K562 (cell line): ENCODE measurements at regions not wholly inside any gene's neighbourhood (a gene's known extent, or its start where the extent isn't known, plus 50 kb on each side); places are given as distances from the start of the nearest gene placed in this dataset.

ENCODE experiments used
- ATAC-seq: fragments of 200-7000 bp; cut with Tn5 transposase; 3 replicates; pipeline ENCODE4 v1.9.1; 2020; ENCODE audit warnings: moderate library complexity
- BruUV-seq: library from RNA; stranded (reverse); fragments of 400-500 nt; replicated peaks from 2 replicates; lab custom pipeline; 2021; lab: Mats Ljungman, UMichigan
- CTCF ChIA-PET: fragments of 300-600 bp; formaldehyde crosslinking; extraction: SDS; loops from one replicate; lab custom pipeline; 2021; ENCODE audit warnings: low intra/inter-chr PET ratio; lab: Yijun Ruan, JAX
- POLR2A ChIA-PET: fragments of 300-600, 350-650 bp; sonication (Branson Sonifier 250); formaldehyde crosslinking; extraction: SDS; loops from one replicate; lab custom pipeline; 2021; ENCODE audit warnings: antibody characterized with exemption, inconsistent platforms; lab: Yijun Ruan, JAX
- DNase-seq, 4 experiments: peaks; one replicate each; pipeline versions ENCODE4 v3.0.0 to v3.0.0-alpha.2; 2011 to 2018; ENCODE audit warnings: low spot score in 3 of 4, mixed read lengths in 3 of 4; ENCODE audit errors: extremely low read depth in 1 of 4
- FAIRE-seq: peaks from 2 replicates; lab custom pipeline; 2011; peaks lifted over from hg19 to GRCh38; lab: Jason Lieb, UNC
- H2AFZ ChIP-seq: 2 replicates; pipeline ENCODE4 v1.6.0; 2011; ENCODE audit warnings: low read depth, low read length, control low read depth, inconsistent platforms
- H3K27ac ChIP-seq: fragments of 200-600 bp; 3 replicates; pipeline ENCODE4 v1.8.0; 2011; ENCODE audit warnings: low read depth, mild to moderate bottlenecking, control low read depth, inconsistent platforms, low read length, moderate library complexity, mixed read lengths; ENCODE audit errors: extremely low read depth
- H3K27me3 ChIP-seq, 2 experiments: fragments of 300-600 bp in 1 of 2; 2 replicates in 1 of 2; 3 replicates in 1 of 2; pipeline versions ENCODE4 v1.6.0 to v1.8.0; 2011; ENCODE audit warnings: inconsistent platforms in 2 of 2, low read length in 2 of 2, mild to moderate bottlenecking in 1 of 2, mixed read lengths in 1 of 2, moderate library complexity in 1 of 2; ENCODE audit not compliant: control insufficient read depth in 2 of 2, insufficient read depth in 2 of 2
- H3K36me3 ChIP-seq: fragments of 300-600 bp; 3 replicates; pipeline ENCODE4 v1.8.0; 2011; ENCODE audit warnings: mild to moderate bottlenecking, low read length, inconsistent platforms; ENCODE audit not compliant: control insufficient read depth, insufficient read depth
- H3K4me1 ChIP-seq, 2 experiments: fragments of 200-600 bp in 1 of 2; replicated peaks in 1 of 2; 2 replicates in 1 of 2; 3 replicates in 1 of 2; pipeline versions ENCODE4 v1.5.1 to v1.8.0; 2011; ENCODE audit warnings: inconsistent platforms in 2 of 2, low read length in 2 of 2, mild to moderate bottlenecking in 1 of 2, mixed read lengths in 1 of 2, moderate library complexity in 1 of 2; ENCODE audit not compliant: control insufficient read depth in 2 of 2, insufficient read depth in 2 of 2
- H3K4me2 ChIP-seq: 2 replicates; pipeline ENCODE4 v1.6.1; 2011; ENCODE audit warnings: low read length, control low read depth, inconsistent platforms, mixed read lengths; ENCODE audit not compliant: insufficient read depth
- H3K4me3 ChIP-seq: fragments of 200-600 bp; sonication (generic), shearing (Covaris generic); 2 replicates; pipeline ENCODE4 v1.5.1; 2016; ENCODE audit warnings: control low read depth, inconsistent platforms
- H3K79me2 ChIP-seq: fragments of 200-600 bp; 3 replicates; pipeline ENCODE4 v1.8.0; 2011; ENCODE audit warnings: low read length, inconsistent platforms; ENCODE audit not compliant: control insufficient read depth, insufficient read depth
- H3K9ac ChIP-seq, 2 experiments: 2 replicates each; pipeline versions ENCODE4 v1.6.0 to v1.6.1; 2011; ENCODE audit warnings: low read depth in 2 of 2, low read length in 2 of 2, control low read depth in 1 of 2, inconsistent platforms in 1 of 2, mild to moderate bottlenecking in 1 of 2, mixed read lengths in 1 of 2; ENCODE audit not compliant: insufficient read depth in 1 of 2
- H3K9me1 ChIP-seq: one replicate; pipeline ENCODE4 v1.6.0; 2011; ENCODE audit warnings: inconsistent platforms, mild to moderate bottlenecking, low read length, moderate library complexity; ENCODE audit not compliant: control insufficient read depth, insufficient read depth
- H3K9me3 ChIP-seq: replicated peaks from 2 replicates; pipeline ENCODE4 v1.5.1; 2011; ENCODE audit warnings: low read depth, low read length, inconsistent platforms; ENCODE audit not compliant: control insufficient read depth, insufficient read depth
- H4K20me1 ChIP-seq: replicated peaks from 2 replicates; pipeline ENCODE4 v1.6.1; 2011; ENCODE audit warnings: low read length, inconsistent platforms, mixed read lengths; ENCODE audit not compliant: control insufficient read depth, insufficient read depth
- ZFP30 ChIP-seq: fragments of 250-450 bp; sonication (Bioruptor Pico); IDR thresholded peaks from 2 replicates; pipeline ENCODE4 v1.8.0; 2022; ENCODE audit warnings: moderate library complexity, mild to moderate bottlenecking, inconsistent platforms, borderline replicate concordance
- WGBS: fragments of 100-300 bp; shearing (Covaris generic); methylation state at CpG from one replicate; pipeline ENCODE4 v1.1.6; 2016; ENCODE audit warnings: low coverage, mixed read lengths; ENCODE audit not compliant: insufficient coverage; ENCODE audit errors: missing lambda C conversion rate; 5-methylcytosine and 5-hydroxymethylcytosine counted together
- in situ Hi-C: fragments of 300-500 bp; cut with MboI; formaldehyde crosslinking; loops from 4 replicates; pipeline ENCODE4 v1.15.0; 2018; ENCODE audit warnings: inconsistent platforms, mixed read lengths
- intact Hi-C: fragments of 100-400 bp; cut with micrococcal nuclease; formaldehyde crosslinking; loops from 2 replicates; pipeline ENCODE4 v1.14.2; 2022
- TF ChIP-seq, protein P1 (sequence below): sonication (generic); formaldehyde crosslinking; IDR thresholded peaks from 2 replicates; pipeline ENCODE4 v1.8.0; 2022; ENCODE audit warnings: mild to moderate bottlenecking, low read depth, missing genetic modification reagents
- TF ChIP-seq, protein P2 (sequence below): sonication (generic); formaldehyde crosslinking; IDR thresholded peaks from 2 replicates; pipeline ENCODE4 v1.8.0; 2022; ENCODE audit warnings: missing genetic modification reagents, mild to moderate bottlenecking, moderate library complexity, borderline replicate concordance
- TF ChIP-seq, protein P3 (sequence below): IDR thresholded peaks from 2 replicates; pipeline ENCODE4 v1.6.1; 2016; ENCODE audit warnings: missing genetic modification characterization, missing compliant biosample characterization

DNA sequence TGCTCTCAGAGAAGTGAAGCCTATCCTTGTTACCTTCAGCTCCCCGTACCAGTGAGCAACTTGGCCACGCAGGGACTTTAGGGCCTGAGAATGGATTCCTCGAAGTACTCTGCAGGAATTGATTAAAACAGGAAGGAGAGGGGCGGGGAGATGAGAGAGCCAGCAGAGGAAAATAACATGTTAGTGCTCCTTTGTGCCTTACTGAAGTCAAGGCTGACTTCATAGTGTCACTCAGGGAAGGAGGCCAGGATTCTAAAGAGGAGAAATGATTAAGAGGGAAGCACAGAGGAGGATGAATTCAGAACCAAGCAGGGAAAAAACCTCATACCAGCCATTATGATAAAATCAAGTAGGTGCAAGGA, 195.6 kb upstream of the RHOBTB1 start:
- no peak for FAIRE-seq
- no peaks in the 10 kb centered on the region for H3K9me3 ChIP-seq
- H3K9me1 ChIP-seq = no peaks in the 10 kb centered on the region
- no peaks in the 10 kb centered on the region for H3K79me2 ChIP-seq
- in situ Hi-C loops = no loop called here
- no peaks in the 10 kb centered on the region for H3K27me3 ChIP-seq
- CTCF ChIA-PET = interaction anchor here (1.1 kb wide), 1 partner anchor 145 kb away, joined by 3 read pairs; no protein-coding TSS in a partner anchor
- no peak for DNase-seq
- H3K4me2 ChIP-seq = no peak overlapping the region
- no TSS peak for BruUV-seq
- H2AFZ ChIP-seq = no peak overlapping the region
- H3K4me1 ChIP-seq = no peaks in the 10 kb centered on the region
- 2% methylated on average over 4 of the region's 4 CpGs for WGBS
- ATAC-seq = no peak
- intact Hi-C loops = no loop called here
- H3K27ac ChIP-seq = no peak overlapping the region
- no peak for TF ChIP-seq ZFP30 (CRISPR knock-in tag)
- TF ChIP-seq, protein P1, sequence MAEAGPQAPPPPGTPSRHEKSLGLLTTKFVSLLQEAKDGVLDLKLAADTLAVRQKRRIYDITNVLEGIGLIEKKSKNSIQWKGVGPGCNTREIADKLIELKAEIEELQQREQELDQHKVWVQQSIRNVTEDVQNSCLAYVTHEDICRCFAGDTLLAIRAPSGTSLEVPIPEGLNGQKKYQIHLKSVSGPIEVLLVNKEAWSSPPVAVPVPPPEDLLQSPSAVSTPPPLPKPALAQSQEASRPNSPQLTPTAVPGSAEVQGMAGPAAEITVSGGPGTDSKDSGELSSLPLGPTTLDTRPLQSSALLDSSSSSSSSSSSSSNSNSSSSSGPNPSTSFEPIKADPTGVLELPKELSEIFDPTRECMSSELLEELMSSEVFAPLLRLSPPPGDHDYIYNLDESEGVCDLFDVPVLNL (CRISPR knock-in tag) = no peak
- TF ChIP-seq, protein P2, sequence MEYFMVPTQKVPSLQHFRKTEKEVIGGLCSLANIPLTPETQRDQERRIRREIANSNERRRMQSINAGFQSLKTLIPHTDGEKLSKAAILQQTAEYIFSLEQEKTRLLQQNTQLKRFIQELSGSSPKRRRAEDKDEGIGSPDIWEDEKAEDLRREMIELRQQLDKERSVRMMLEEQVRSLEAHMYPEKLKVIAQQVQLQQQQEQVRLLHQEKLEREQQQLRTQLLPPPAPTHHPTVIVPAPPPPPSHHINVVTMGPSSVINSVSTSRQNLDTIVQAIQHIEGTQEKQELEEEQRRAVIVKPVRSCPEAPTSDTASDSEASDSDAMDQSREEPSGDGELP (CRISPR knock-in tag) = no peak
- TF ChIP-seq, protein P3, sequence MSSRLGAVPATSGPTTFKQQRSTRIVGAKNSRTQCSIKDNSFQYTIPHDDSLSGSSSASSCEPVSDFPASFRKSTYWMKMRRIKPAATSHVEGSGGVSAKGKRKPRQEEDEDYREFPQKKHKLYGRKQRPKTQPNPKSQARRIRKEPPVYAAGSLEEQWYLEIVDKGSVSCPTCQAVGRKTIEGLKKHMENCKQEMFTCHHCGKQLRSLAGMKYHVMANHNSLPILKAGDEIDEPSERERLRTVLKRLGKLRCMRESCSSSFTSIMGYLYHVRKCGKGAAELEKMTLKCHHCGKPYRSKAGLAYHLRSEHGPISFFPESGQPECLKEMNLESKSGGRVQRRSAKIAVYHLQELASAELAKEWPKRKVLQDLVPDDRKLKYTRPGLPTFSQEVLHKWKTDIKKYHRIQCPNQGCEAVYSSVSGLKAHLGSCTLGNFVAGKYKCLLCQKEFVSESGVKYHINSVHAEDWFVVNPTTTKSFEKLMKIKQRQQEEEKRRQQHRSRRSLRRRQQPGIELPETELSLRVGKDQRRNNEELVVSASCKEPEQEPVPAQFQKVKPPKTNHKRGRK (tag) = peak; percentile 64
- no peaks in the 10 kb centered on the region for H4K20me1 ChIP-seq
- POLR2A ChIA-PET = no interaction called here
- H3K36me3 ChIP-seq = no peaks in the 10 kb centered on the region
- H3K4me3 ChIP-seq = no peak overlapping the region
- H3K9ac ChIP-seq = no peak overlapping the region
